GM12878 (cell line): ENCODE measurements at regions not wholly inside any gene's neighbourhood (a gene's known extent, or its start where the extent isn't known, plus 50 kb on each side); places are given as distances from the start of the nearest gene placed in this dataset.

ENCODE experiments used
- CHD2 ChIP-seq: IDR thresholded peaks from 2 replicates; pipeline ENCODE4 v1.6.1; 2011; ENCODE audit warnings: low read depth, low read length, improper control_type of control experiment, borderline replicate concordance
- CTCF ChIP-seq, 3 experiments: IDR thresholded peaks in 2 of 3; conservative IDR thresholded peaks in 1 of 3; 2 replicates each; pipeline ENCODE4 v1.5.1; 2011; ENCODE audit warnings: low read depth in 3 of 3, low read length in 3 of 3, mild to moderate bottlenecking in 3 of 3, control low read depth in 2 of 3, moderate library complexity in 2 of 3, inconsistent platforms in 1 of 3, mixed read lengths in 1 of 3; ENCODE audit not compliant: control insufficient read depth in 2 of 3, insufficient read depth in 1 of 3; ENCODE audit errors: extremely low read depth in 1 of 3
- ETV6 ChIP-seq, 2 experiments: fragments of 450-650 bp in 1 of 2; IDR thresholded peaks in 1 of 2; conservative IDR thresholded peaks in 1 of 2; 2 replicates each; pipeline ENCODE4 v1.6.1; 2014; ENCODE audit warnings: antibody characterized with exemption in 1 of 2, borderline replicate concordance in 1 of 2, low read depth in 1 of 2, mild to moderate bottlenecking in 1 of 2, moderate library complexity in 1 of 2
- EZH2 ChIP-seq: IDR thresholded peaks from 2 replicates; pipeline ENCODE4 v1.6.1; 2012; ENCODE audit warnings: low read depth, mild to moderate bottlenecking, control low read depth, inconsistent platforms, low read length, borderline replicate concordance; ENCODE audit not compliant: control insufficient read depth
- KLF5 ChIP-seq: fragments of 450-650 bp; IDR thresholded peaks from 2 replicates; pipeline ENCODE4 v1.6.1; 2014; ENCODE audit warnings: mild to moderate bottlenecking; ENCODE audit not compliant: partially characterized antibody
- NFIC ChIP-seq: IDR thresholded peaks from 2 replicates; pipeline ENCODE4 v1.6.1; 2012; ENCODE audit warnings: low read depth, mild to moderate bottlenecking, inconsistent platforms, low read length, moderate library complexity
- POLR2AphosphoS5 ChIP-seq: IDR thresholded peaks from 2 replicates; pipeline ENCODE4 v1.6.1; 2011; ENCODE audit warnings: mild to moderate bottlenecking, low read length, inconsistent platforms
- RAD21 ChIP-seq: IDR thresholded peaks from 2 replicates; pipeline ENCODE4 v1.6.1; 2011; ENCODE audit warnings: mild to moderate bottlenecking, low read depth, low read length, moderate library complexity; ENCODE audit not compliant: insufficient read depth
- RBBP5 ChIP-seq: fragments of 200-600 bp; sonication (generic); conservative IDR thresholded peaks from 2 replicates; pipeline ENCODE4 v1.6.1; 2016
- REST ChIP-seq: IDR thresholded peaks from 2 replicates; pipeline ENCODE4 v1.6.1; 2012; ENCODE audit warnings: mild to moderate bottlenecking, low read depth, low read length
- ZNF24 ChIP-seq: fragments of 450-650 bp; IDR thresholded peaks from 2 replicates; pipeline ENCODE4 v1.6.1; 2017; ENCODE audit warnings: antibody characterized with exemption, mild to moderate bottlenecking

GRCh38 chr9:11199335-11199734, 586.5 kb upstream of the PTPRD start:
- no peak for TF ChIP-seq RAD21
- no peak for TF ChIP-seq KLF5
- no peak for TF ChIP-seq CTCF (IDR thresholded peaks at IDR 0.05 in 2 of 3, conservative IDR thresholded peaks at IDR 0.05 in 1 of 3; ENCODE audit: control insufficient read depth in 2 of 3, extremely low read depth in 1 of 3, insufficient read depth in 1 of 3, low read depth in 3 of 3, low read length in 3 of 3)
- TF ChIP-seq REST: no peak
- TF ChIP-seq NFIC: no peak
- TF ChIP-seq POLR2AphosphoS5: no peak
- no peak for TF ChIP-seq ZNF24
- TF ChIP-seq EZH2: no peak
- no peak for TF ChIP-seq ETV6 (conservative IDR thresholded peaks at IDR 0.05 in 1 of 2, IDR thresholded peaks at IDR 0.05 in 1 of 2; ENCODE audit: borderline replicate concordance in 1 of 2, low read depth in 1 of 2)
- TF ChIP-seq RBBP5: no peak
- TF ChIP-seq CHD2: no peak
